B cell (primary cell): ENCODE measurements at regions not wholly inside any gene's neighbourhood (a gene's known extent, or its start where the extent isn't known, plus 50 kb on each side); places are given as distances from the start of the nearest gene placed in this dataset.

Experiments
- ATAC-seq: fragments of 200-7000 bp; cut with Tn5 transposase; one replicate; pipeline ENCODE4 v1.10.0; 2021; ENCODE audit warnings: low read depth, mild to moderate bottlenecking, moderate number of reproducible peaks, moderate library complexity
- CTCF ChIA-PET: fragments of 350-600 bp; sonication (Branson Sonifier 250); formaldehyde crosslinking; loops from one replicate; lab custom pipeline; 2021; ENCODE audit warnings: antibody characterized with exemption, inconsistent platforms; lab: Charles Lee
- POLR2A ChIA-PET: fragments of 350-600 bp; sonication (Branson Sonifier 250); formaldehyde crosslinking; loops from one replicate; lab custom pipeline; 2021; ENCODE audit warnings: antibody characterized with exemption; lab: Charles Lee
- DNase-seq: peaks from one replicate; pipeline ENCODE4 v3.0.0; 2013
- H2AFZ ChIP-seq: 2 replicates; pipeline ENCODE4 v1.6.1; 2012; ENCODE audit warnings: mild to moderate bottlenecking, low read depth, low read length; ENCODE audit not compliant: insufficient read depth, poor library complexity, severe bottlenecking
- H3K27ac ChIP-seq, 2 donors: 1 replicate in 1 of 2; 2 replicates in 1 of 2; pipeline ENCODE4 v1.5.1; 2012 to 2013; ENCODE audit warnings: low read length in 2 of 2, mild to moderate bottlenecking in 2 of 2, moderate library complexity in 1 of 2
- H3K27me3 ChIP-seq, 4 experiments: fragments of 200-600 bp in 1 of 4; sonication (generic) in 1 of 4; replicated peaks in 1 of 4; 1 replicate in 2 of 4; 2 replicates in 2 of 4; pipeline versions ENCODE4 v1.6.1 to v1.7.0; 2013 to 2016; ENCODE audit warnings: low read length in 3 of 4, mild to moderate bottlenecking in 2 of 4, mixed read lengths in 1 of 4, moderate library complexity in 1 of 4; ENCODE audit not compliant: insufficient read depth in 4 of 4, control insufficient read depth in 3 of 4; ENCODE audit errors: control extremely low read depth in 1 of 4
- H3K36me3 ChIP-seq, 2 experiments: replicated peaks in 1 of 2; 1 replicate in 1 of 2; 2 replicates in 1 of 2; pipeline versions ENCODE4 v1.6.1 to v1.7.1; 2013; ENCODE audit warnings: low read length in 1 of 2; ENCODE audit not compliant: insufficient read depth in 2 of 2, control insufficient read depth in 1 of 2; ENCODE audit errors: control extremely low read depth in 1 of 2, extremely low read depth in 1 of 2
- H3K4me1 ChIP-seq, 2 donors: fragments of 200-600 bp in 1 of 2; sonication (generic) in 1 of 2; 1 replicate in 1 of 2; 2 replicates in 1 of 2; pipeline versions ENCODE4 v1.5.1 to v1.6.1; 2013 to 2017; ENCODE audit warnings: low read length in 2 of 2; ENCODE audit not compliant: control insufficient read depth in 2 of 2, insufficient read depth in 2 of 2
- H3K4me2 ChIP-seq: replicated peaks from 2 replicates; pipeline ENCODE3; 2012; ENCODE audit warnings: mild to moderate bottlenecking, low read depth, low read length; ENCODE audit not compliant: poor library complexity, severe bottlenecking
- H3K4me3 ChIP-seq, 5 experiments: fragments of 200-600 bp in 1 of 5; sonication (generic) in 1 of 5; 1 replicate in 3 of 5; 2 replicates in 2 of 5; pipeline versions ENCODE4 v1.5.1 to v1.7.0; 2011 to 2016; ENCODE audit warnings: low read length in 4 of 5, mild to moderate bottlenecking in 4 of 5, low read depth in 2 of 5, control low read depth in 1 of 5, moderate library complexity in 1 of 5; ENCODE audit not compliant: insufficient read depth in 1 of 5; ENCODE audit errors: control extremely low read depth in 1 of 5, extremely low read depth in 1 of 5
- H3K79me2 ChIP-seq: fragments of 200-600 bp; sonication (generic); one replicate; pipeline ENCODE4 v1.6.0; 2016; ENCODE audit warnings: low read length; ENCODE audit not compliant: control insufficient read depth, insufficient read depth
- H3K9ac ChIP-seq: fragments of 200-600 bp; sonication (generic); 2 replicates; pipeline ENCODE4 v1.6.1; 2017; ENCODE audit warnings: mild to moderate bottlenecking, low read length, moderate library complexity
- H3K9me3 ChIP-seq, 3 donors: one replicate each; pipeline versions ENCODE4 v1.6.1 to v1.7.1; 2013; ENCODE audit warnings: low read length in 2 of 3; ENCODE audit not compliant: control insufficient read depth in 2 of 3, insufficient read depth in 1 of 3; ENCODE audit errors: control extremely low read depth in 1 of 3
- H4K20me1 ChIP-seq: 2 replicates; pipeline ENCODE4 v1.6.0; 2012; ENCODE audit warnings: mild to moderate bottlenecking, low read length; ENCODE audit not compliant: insufficient read depth, control insufficient read depth, poor library complexity, severe bottlenecking
- H3K27ac Mint-ChIP-seq: one replicate; pipeline ENCODE4 v1.8.0; 2021; ENCODE audit warnings: mixed read lengths
- H3K27me3 Mint-ChIP-seq: one replicate; pipeline ENCODE4 v1.8.0; 2021; ENCODE audit warnings: mixed read lengths
- H3K4me1 Mint-ChIP-seq: one replicate; pipeline ENCODE4 v1.8.0; 2021; ENCODE audit warnings: mixed read lengths
- H3K4me3 Mint-ChIP-seq: one replicate; pipeline ENCODE4 v1.8.0; 2021; ENCODE audit warnings: mixed read lengths
- H3K9me3 Mint-ChIP-seq: one replicate; pipeline ENCODE4 v1.8.0; 2022; ENCODE audit warnings: mixed read lengths; ENCODE audit not compliant: insufficient read depth
- CTCF ChIP-seq: fragments of 200-600 bp; IDR thresholded peaks from one replicate; pipeline ENCODE4 v1.8.0; 2022; ENCODE audit warnings: antibody characterized with exemption, mild to moderate bottlenecking
- EZH2 ChIP-seq: IDR thresholded peaks from 2 replicates; pipeline ENCODE4 v1.6.1; 2012; ENCODE audit warnings: borderline replicate concordance, low read depth, mild to moderate bottlenecking, moderate library complexity, low read length; ENCODE audit not compliant: insufficient read depth, poor library complexity, severe bottlenecking
- WGBS: methylation state at CpG from one replicate; pipeline ENCODE4 v1.1.5; 2013; ENCODE audit warnings: missing lambda C conversion rate; ENCODE audit not compliant: insufficient coverage; 5-methylcytosine and 5-hydroxymethylcytosine counted together
- intact Hi-C: fragments of 100-400 bp; cut with micrococcal nuclease; formaldehyde crosslinking; loops from one replicate; pipeline ENCODE4 v1.10.0; 2022

- H3K4me1 Mint-ChIP-seq = no peaks in the 10 kb centered on the region
- Histone ChIP-seq H3K4me3 (no peak overlapping the region), H3K27ac (no peak overlapping the region), H2AFZ (no peak overlapping the region), H3K4me1 (no peaks in the 10 kb centered on the region), H3K9ac (no peak overlapping the region), H4K20me1 (no peaks in the 10 kb centered on the region), H3K9me3 (no peaks in the 10 kb centered on the region), H3K36me3 (no peaks in the 10 kb centered on the region), H3K27me3 (peaks cover 0 to 2% (median 0%) of the 10 kb centered on the region in 4 experiments), H3K79me2 (no peaks in the 10 kb centered on the region), H3K4me2 (no peak overlapping the region)
- DNase-seq (no peak), ATAC-seq (no peak)
- H3K9me3 Mint-ChIP-seq = no peaks in the 10 kb centered on the region
- H3K27ac Mint-ChIP-seq = no peak overlapping the region
- H3K27me3 Mint-ChIP-seq = peaks cover 15% of the 10 kb centered on the region
- TF ChIP-seq EZH2 (no peak), CTCF (no peak)
- no peak overlapping the region for H3K4me3 Mint-ChIP-seq
- POLR2A ChIA-PET = no interaction called here
- intact Hi-C loops = no loop called here
- CTCF ChIA-PET = no interaction called here
- 68% methylated on average over 7 of the region's 7 CpGs for WGBS
These were observed 141.1 kb upstream of the COPS8 start for GRCh38 chr2:236944561-236944960.

- Mint-ChIP-seq H3K27ac (no peak overlapping the region), H3K4me3 (no peak overlapping the region), H3K27me3 (peaks cover 15% of the 10 kb centered on the region), H3K9me3 (no peaks in the 10 kb centered on the region), H3K4me1 (no peaks in the 10 kb centered on the region)
- H3K79me2 ChIP-seq = no peaks in the 10 kb centered on the region
- no peak overlapping the region for H3K4me2 ChIP-seq
- peaks cover 0 to 2% (median 0%) of the 10 kb centered on the region in 4 experiments for H3K27me3 ChIP-seq
- POLR2A ChIA-PET = no interaction called here
- no peaks in the 10 kb centered on the region for H3K9me3 ChIP-seq
- H2AFZ ChIP-seq = no peak overlapping the region
- TF ChIP-seq EZH2 (no peak), CTCF (no peak)
- no peak overlapping the region for H3K4me3 ChIP-seq
- no peak for ATAC-seq
- H3K36me3 ChIP-seq = no peaks in the 10 kb centered on the region
- H3K9ac ChIP-seq = no peak overlapping the region
- no peaks in the 10 kb centered on the region for H3K4me1 ChIP-seq
- no peak for DNase-seq
- no peak overlapping the region for H3K27ac ChIP-seq
- CTCF ChIA-PET = no interaction called here
- 85% methylated on average over 2 of the region's 6 CpGs for whole genome bisulfite sequencing
- intact Hi-C loops = no loop called here
- no peaks in the 10 kb centered on the region for H4K20me1 ChIP-seq
These were observed 140.2 kb upstream of the COPS8 start for GRCh38 chr2:236945431-236946016.
